ENCODE measurements at regions not wholly inside any gene's neighbourhood (a gene's known extent, or its start where the extent isn't known, plus 50 kb on each side); places are given as distances from the start of the nearest gene placed in this dataset.

DNA sequence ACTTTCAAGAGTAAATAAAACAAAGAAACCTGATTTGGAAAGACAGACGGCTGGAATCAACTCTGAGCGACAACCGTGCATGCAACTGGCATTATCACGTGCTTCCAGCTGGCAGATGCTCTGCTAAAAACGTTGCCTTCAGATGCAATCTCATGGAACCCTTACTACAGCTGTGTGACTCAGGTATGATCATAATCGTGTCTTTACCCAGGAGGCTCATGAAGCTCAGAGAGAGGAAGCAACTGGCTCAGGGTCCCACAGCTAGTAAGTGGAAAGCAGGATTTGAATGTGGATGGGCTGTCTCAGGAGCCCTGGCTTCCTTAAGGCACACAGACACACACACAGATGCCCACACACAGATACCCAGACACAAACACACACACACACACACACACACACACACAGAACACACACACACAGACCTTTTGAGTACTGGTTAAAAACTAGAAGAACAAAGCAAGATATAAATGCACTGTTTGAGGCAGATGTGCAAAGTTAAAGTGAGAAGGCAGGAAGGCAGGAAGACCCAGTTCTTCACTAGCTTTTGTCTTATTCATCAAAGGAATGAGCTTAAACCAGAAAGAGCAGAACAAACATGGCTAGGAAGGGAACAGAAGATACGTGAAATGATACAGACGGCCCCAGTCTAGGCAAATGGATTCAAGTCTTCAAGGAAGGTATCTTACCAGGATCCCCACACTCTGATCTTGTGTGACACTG is 275.2 kb downstream of the MAF start:
- TF ChIP-seq, protein P1, sequence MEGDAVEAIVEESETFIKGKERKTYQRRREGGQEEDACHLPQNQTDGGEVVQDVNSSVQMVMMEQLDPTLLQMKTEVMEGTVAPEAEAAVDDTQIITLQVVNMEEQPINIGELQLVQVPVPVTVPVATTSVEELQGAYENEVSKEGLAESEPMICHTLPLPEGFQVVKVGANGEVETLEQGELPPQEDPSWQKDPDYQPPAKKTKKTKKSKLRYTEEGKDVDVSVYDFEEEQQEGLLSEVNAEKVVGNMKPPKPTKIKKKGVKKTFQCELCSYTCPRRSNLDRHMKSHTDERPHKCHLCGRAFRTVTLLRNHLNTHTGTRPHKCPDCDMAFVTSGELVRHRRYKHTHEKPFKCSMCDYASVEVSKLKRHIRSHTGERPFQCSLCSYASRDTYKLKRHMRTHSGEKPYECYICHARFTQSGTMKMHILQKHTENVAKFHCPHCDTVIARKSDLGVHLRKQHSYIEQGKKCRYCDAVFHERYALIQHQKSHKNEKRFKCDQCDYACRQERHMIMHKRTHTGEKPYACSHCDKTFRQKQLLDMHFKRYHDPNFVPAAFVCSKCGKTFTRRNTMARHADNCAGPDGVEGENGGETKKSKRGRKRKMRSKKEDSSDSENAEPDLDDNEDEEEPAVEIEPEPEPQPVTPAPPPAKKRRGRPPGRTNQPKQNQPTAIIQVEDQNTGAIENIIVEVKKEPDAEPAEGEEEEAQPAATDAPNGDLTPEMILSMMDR (IDR thresholded peaks at IDR 0.05) = no peak
- TF ChIP-seq EP300 (IDR thresholded peaks at IDR 0.05) (no peak), POLR2A (IDR thresholded peaks at IDR 0.05) (no peak)

Data from upper lobe of left lung (tissue), 4 donors.